MM.1S (cell line): ENCODE measurements at regions not wholly inside any gene's neighbourhood (a gene's known extent, or its start where the extent isn't known, plus 50 kb on each side); places are given as distances from the start of the nearest gene placed in this dataset.

Experiments
- EZH2phosphoT487 ChIP-seq: fragments of 300-600 bp; sonication (generic); IDR thresholded peaks from 2 replicates; pipeline ENCODE4 v1.6.1; 2018; ENCODE audit warnings: antibody characterized with exemption, low read length
- TF ChIP-seq, protein P1 (sequence below): fragments of 300-600 bp; sonication (generic); IDR thresholded peaks from 2 replicates; pipeline ENCODE4 v1.5.1; 2016; ENCODE audit warnings: antibody characterized with exemption, low read length, mixed read lengths

DNA sequence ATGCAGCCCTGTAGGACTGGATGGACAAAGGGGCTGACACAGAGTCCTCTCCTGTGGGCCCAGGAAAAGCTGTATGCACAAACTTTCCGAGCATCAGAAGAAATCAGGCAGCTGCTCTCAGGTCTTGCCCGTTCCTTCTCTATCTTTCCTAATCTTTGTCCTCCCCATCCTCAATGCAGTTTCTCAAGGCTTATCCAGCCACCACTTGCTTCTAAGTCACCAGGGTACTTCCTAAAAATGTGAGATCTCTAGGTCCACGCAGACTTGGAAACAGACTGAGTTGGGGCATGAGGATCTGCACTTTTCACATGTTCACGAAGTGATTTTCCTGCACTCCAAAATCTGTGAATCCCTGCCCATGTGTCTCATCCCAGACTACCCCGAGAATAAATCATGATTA, 394.5 kb upstream of the SLC35B3 start:
- TF ChIP-seq, protein P1, sequence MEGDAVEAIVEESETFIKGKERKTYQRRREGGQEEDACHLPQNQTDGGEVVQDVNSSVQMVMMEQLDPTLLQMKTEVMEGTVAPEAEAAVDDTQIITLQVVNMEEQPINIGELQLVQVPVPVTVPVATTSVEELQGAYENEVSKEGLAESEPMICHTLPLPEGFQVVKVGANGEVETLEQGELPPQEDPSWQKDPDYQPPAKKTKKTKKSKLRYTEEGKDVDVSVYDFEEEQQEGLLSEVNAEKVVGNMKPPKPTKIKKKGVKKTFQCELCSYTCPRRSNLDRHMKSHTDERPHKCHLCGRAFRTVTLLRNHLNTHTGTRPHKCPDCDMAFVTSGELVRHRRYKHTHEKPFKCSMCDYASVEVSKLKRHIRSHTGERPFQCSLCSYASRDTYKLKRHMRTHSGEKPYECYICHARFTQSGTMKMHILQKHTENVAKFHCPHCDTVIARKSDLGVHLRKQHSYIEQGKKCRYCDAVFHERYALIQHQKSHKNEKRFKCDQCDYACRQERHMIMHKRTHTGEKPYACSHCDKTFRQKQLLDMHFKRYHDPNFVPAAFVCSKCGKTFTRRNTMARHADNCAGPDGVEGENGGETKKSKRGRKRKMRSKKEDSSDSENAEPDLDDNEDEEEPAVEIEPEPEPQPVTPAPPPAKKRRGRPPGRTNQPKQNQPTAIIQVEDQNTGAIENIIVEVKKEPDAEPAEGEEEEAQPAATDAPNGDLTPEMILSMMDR, result no peak
- TF ChIP-seq EZH2phosphoT487, result no peak
